Right lobe of liver (tissue), 6 donors: ENCODE measurements at regions not wholly inside any gene's neighbourhood (a gene's known extent, or its start where the extent isn't known, plus 50 kb on each side); places are given as distances from the start of the nearest gene placed in this dataset.

Experiments
- ATAC-seq, 4 donors: fragments of 200-7000 bp; cut with Tn5 transposase; one replicate each; pipeline ENCODE4 v1.9.1; 2020; ENCODE audit warnings: mild to moderate bottlenecking in 4 of 4, moderate library complexity in 4 of 4
- DNase-seq, 3 donors: peaks; one replicate each; pipeline ENCODE4 v3.0.0-alpha.2; 2020
- H3K27ac ChIP-seq, 3 donors: fragments of 200-600 bp; one replicate each; pipeline ENCODE4 v1.8.0; 2022
- H3K27me3 ChIP-seq, 2 donors: fragments of 200-600 bp; one replicate each; pipeline ENCODE4 v1.8.0; 2022
- H3K36me3 ChIP-seq, 4 donors: fragments of 200-600 bp; sonication (generic) in 1 of 4; one replicate each; pipeline versions ENCODE4 v1.5.1 to v1.8.0; 2017 to 2022; ENCODE audit warnings: control low read depth in 1 of 4
- H3K4me1 ChIP-seq, 4 donors: fragments of 200-600 bp; sonication (generic) in 1 of 4; one replicate each; pipeline versions ENCODE4 v1.5.1 to v1.8.0; 2017 to 2022; ENCODE audit warnings: control low read depth in 1 of 4
- H3K4me3 ChIP-seq, 3 donors: fragments of 200-600 bp; one replicate each; pipeline ENCODE4 v1.8.0; 2022
- H3K9me3 ChIP-seq, 4 donors: fragments of 200-600 bp; sonication (generic) in 1 of 4; one replicate each; pipeline versions ENCODE4 v1.5.1 to v1.8.0; 2017 to 2022; ENCODE audit warnings: control low read depth in 1 of 4
- POLR2A ChIP-seq: fragments of 450-650 bp; IDR thresholded peaks from one replicate; pipeline ENCODE4 v1.6.1; 2017; ENCODE audit warnings: antibody characterized with exemption, mild to moderate bottlenecking
- WGBS: methylation state at CpG from one replicate; pipeline ENCODE4 v1.1.6; 2018; ENCODE audit warnings: low coverage, low lambda C conversion rate; ENCODE audit not compliant: insufficient coverage; ENCODE audit errors: missing lambda C conversion rate; 5-methylcytosine and 5-hydroxymethylcytosine counted together
- intact Hi-C, 2 donors: fragments of 100-400 bp; cut with DNase I; formaldehyde crosslinking; loops; one replicate each; pipeline versions ENCODE4 v1.11.2 to v1.14.1; 2022
- TF ChIP-seq, protein P1 (sequence below), 4 donors: fragments of 200-600 bp in 3 of 4; fragments of 450-650 bp in 1 of 4; IDR thresholded peaks; one replicate each; pipeline versions ENCODE4 v1.5.1 to v1.8.0; 2016 to 2022; ENCODE audit warnings: antibody characterized with exemption in 4 of 4, mild to moderate bottlenecking in 2 of 4
- donor health status: DM: no; HTN: yes; CAD: no.
- donor health status: DM: no; HTN: no; CAD: no.
- donor health status: DM: no; HTN: no; CAD: no.
- donor health status: DM: no; HTN: yes; CAD: no.
- donor health status: DM: no; HTN: yes; CAD: no.

DNA sequence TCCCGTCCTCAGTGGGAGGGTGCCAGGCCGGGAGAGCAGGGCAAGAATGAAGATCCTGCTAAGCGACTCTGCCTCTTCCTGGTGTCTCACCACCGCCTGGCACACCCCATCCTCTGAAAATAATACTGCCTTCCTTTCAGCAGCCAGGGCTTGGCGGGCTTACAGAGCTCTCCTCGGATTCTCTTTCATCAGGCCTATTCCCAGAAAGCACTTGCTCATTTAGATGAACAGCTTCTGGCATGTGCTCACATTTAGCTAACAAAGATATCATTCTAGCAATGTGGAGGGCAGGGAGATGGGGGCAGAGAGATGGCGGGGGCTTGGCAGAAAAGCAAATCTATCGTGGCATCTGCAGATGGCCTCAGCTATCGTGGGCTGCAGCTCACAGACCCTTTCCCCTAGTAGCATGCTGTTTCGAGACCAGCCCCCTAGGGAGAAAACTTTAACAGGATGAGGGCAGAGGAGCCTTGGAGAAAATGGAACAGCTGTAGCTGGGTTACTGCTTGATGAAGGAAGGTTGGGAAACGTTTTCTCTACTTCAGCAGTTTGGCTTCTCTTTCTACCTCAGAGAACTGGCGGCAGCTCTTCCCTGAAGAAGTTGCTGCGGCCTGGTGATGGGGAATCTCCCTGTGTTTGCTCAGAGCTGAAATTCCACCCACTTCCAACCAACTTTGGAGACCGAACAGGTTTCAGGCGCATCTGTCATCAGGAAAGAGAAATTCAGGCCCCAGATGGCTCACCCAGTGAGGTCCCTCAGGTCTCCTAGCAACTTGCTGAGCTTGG is 102.1 kb downstream of the TMEM174 start:
- no peak for ATAC-seq
- H3K4me1 ChIP-seq = no peaks in the 10 kb centered on the region
- H3K27ac ChIP-seq = no peak overlapping the region
- H3K36me3 ChIP-seq = no peaks in the 10 kb centered on the region
- no peak overlapping the region for H3K4me3 ChIP-seq
- 53% methylated on average over 12 of the region's 15 CpGs for WGBS
- no peaks in the 10 kb centered on the region for H3K9me3 ChIP-seq
- intact Hi-C loops = no loop called here
- no peaks in the 10 kb centered on the region for H3K27me3 ChIP-seq
- no peak for DNase-seq
- no peak for TF ChIP-seq POLR2A
- TF ChIP-seq, protein P1, sequence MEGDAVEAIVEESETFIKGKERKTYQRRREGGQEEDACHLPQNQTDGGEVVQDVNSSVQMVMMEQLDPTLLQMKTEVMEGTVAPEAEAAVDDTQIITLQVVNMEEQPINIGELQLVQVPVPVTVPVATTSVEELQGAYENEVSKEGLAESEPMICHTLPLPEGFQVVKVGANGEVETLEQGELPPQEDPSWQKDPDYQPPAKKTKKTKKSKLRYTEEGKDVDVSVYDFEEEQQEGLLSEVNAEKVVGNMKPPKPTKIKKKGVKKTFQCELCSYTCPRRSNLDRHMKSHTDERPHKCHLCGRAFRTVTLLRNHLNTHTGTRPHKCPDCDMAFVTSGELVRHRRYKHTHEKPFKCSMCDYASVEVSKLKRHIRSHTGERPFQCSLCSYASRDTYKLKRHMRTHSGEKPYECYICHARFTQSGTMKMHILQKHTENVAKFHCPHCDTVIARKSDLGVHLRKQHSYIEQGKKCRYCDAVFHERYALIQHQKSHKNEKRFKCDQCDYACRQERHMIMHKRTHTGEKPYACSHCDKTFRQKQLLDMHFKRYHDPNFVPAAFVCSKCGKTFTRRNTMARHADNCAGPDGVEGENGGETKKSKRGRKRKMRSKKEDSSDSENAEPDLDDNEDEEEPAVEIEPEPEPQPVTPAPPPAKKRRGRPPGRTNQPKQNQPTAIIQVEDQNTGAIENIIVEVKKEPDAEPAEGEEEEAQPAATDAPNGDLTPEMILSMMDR (IDR thresholded peaks at IDR 0.05) = no peak

DNA sequence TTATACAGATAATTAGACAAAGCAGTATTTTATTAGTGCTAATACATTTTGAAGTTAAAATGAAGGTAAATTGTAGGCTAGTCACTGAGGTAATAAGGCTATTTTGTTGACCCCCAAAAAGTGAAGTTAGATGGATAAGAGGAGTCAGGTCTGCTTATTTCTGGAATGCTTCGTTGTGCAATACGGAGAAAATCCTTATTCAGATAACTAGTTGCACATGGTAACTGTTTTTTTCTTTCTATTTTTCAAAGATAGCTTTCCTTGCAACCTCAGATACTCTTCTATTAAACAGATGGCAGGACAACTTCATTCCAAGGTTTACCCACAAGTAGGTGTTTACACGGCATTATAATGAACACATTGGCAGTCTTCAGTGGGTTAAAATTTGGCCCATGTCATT is 101.1 kb downstream of the TMEM174 start:
- no peaks in the 10 kb centered on the region for H3K4me1 ChIP-seq
- WGBS = 51% methylated on average over 3 of the region's 3 CpGs
- intact Hi-C loops = no loop called here
- H3K27ac ChIP-seq = no peak overlapping the region
- DNase-seq (no peak), ATAC-seq (no peak)
- H3K36me3 ChIP-seq = no peaks in the 10 kb centered on the region
- TF ChIP-seq POLR2A = no peak
- TF ChIP-seq, protein P1 (IDR thresholded peaks at IDR 0.05) = no peak
- no peak overlapping the region for H3K4me3 ChIP-seq
- H3K27me3 ChIP-seq = no peaks in the 10 kb centered on the region
- H3K9me3 ChIP-seq = no peaks in the 10 kb centered on the region

- no peaks in the 10 kb centered on the region for H3K4me1 ChIP-seq
- H3K27ac ChIP-seq = no peak overlapping the region
- WGBS = 28% methylated on average over 6 of the region's 6 CpGs
- no peaks in the 10 kb centered on the region for H3K9me3 ChIP-seq
- no peaks in the 10 kb centered on the region for H3K27me3 ChIP-seq
- no peak overlapping the region for H3K4me3 ChIP-seq
- TF ChIP-seq POLR2A = no peak
- no peaks in the 10 kb centered on the region for H3K36me3 ChIP-seq
- no peak for DNase-seq
- intact Hi-C loops = no loop called here
- no peak for ATAC-seq
Measured at GRCh38 chr5:73273379-73274050, 100.5 kb downstream of the TMEM174 start.

DNA sequence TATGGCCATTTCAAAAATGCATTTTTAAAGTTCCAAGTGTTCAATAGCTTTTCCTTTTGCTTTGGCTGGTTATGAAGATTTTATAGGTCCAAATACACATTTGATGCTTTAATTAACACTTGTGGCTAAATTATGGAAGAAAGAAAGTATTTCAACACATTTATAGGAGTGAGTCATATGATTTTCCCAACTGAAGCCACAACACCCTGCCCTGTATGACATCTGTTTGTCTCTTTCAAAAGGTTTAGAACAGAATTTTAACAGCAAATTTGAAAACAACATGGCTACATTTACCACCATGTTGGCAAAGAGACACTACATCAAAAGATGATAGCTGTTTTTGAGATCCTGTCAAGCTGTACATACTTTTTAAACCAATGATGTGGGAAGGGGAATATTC is 99.4 kb downstream of the TMEM174 start:
- intact Hi-C loops = no loop called here
- ATAC-seq (no peak), DNase-seq (no peak)
- Histone ChIP-seq H3K4me3 (no peak overlapping the region), H3K27me3 (no peaks in the 10 kb centered on the region), H3K36me3 (no peaks in the 10 kb centered on the region), H3K27ac (no peak overlapping the region), H3K4me1 (no peaks in the 10 kb centered on the region), H3K9me3 (no peaks in the 10 kb centered on the region)
- TF ChIP-seq POLR2A = no peak
- TF ChIP-seq, protein P1 (IDR thresholded peaks at IDR 0.05) = no peak

DNA sequence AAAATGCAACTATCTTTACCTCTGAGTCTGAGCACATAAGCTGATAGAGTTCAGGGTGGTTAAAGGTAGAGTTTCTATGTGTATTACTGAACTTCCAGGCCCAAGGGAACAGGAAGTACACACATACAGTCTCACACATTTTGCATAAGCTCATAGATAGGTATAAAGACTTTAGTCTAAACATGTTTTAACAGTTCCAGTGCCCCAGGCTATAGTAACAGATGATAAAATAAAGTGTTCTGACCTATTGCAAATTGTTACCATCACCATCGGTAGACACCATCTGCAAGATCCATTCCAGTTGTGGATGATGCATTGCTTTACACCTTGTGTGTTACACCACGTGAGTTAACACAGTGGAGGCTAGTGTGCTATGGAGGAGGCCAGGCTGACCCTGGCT is 95.8 kb downstream of the TMEM174 start:
- no peak for ATAC-seq
- H3K27me3 ChIP-seq = no peaks in the 10 kb centered on the region
- no peak for DNase-seq
- intact Hi-C loops = no loop called here
- no peak for TF ChIP-seq POLR2A
- TF ChIP-seq, protein P1 (IDR thresholded peaks at IDR 0.05) = no peak
- H3K27ac ChIP-seq = no peak overlapping the region
- H3K4me3 ChIP-seq = no peak overlapping the region
- H3K9me3 ChIP-seq = no peaks in the 10 kb centered on the region
- H3K36me3 ChIP-seq = no peaks in the 10 kb centered on the region
- H3K4me1 ChIP-seq = no peaks in the 10 kb centered on the region
- 100% methylated on average over 2 of the region's 2 CpGs for WGBS
